PC-9 (cell line): ENCODE measurements at regions not wholly inside any gene's neighbourhood (a gene's known extent, or its start where the extent isn't known, plus 50 kb on each side); places are given as distances from the start of the nearest gene placed in this dataset.

ENCODE experiments used
- EZH2 ChIP-seq: fragments of 200-600 bp; sonication (generic); IDR thresholded peaks from 2 replicates; pipeline ENCODE4 v1.8.0; 2017; ENCODE audit warnings: antibody characterized with exemption, low read depth
- TF ChIP-seq, protein P1 (sequence below): fragments of 200-600 bp; sonication (generic); conservative IDR thresholded peaks from 2 replicates; pipeline ENCODE4 v1.6.1; 2017; ENCODE audit warnings: mixed run types, antibody characterized with exemption, mild to moderate bottlenecking, moderate library complexity

DNA sequence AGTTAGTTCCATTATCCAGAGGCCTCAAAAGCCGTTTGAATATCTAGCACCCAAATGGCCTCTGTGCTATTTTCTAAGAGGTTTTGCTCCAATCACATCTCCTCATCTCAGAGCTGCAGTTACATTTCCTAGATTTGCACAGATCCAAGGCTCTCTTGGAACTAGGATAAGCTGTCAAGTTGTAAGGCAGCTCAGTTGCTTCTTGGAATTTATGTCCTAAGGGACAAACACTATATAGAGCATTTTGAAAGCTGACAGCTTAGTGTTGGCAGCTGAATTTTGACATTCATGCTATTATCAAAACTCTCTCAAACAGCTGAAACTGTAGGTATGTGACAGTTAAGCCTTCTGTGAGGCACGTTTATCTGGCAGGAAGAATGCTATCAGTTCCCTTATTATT lies 97.0 kb downstream of the MACIR start:
- TF ChIP-seq, protein P1, sequence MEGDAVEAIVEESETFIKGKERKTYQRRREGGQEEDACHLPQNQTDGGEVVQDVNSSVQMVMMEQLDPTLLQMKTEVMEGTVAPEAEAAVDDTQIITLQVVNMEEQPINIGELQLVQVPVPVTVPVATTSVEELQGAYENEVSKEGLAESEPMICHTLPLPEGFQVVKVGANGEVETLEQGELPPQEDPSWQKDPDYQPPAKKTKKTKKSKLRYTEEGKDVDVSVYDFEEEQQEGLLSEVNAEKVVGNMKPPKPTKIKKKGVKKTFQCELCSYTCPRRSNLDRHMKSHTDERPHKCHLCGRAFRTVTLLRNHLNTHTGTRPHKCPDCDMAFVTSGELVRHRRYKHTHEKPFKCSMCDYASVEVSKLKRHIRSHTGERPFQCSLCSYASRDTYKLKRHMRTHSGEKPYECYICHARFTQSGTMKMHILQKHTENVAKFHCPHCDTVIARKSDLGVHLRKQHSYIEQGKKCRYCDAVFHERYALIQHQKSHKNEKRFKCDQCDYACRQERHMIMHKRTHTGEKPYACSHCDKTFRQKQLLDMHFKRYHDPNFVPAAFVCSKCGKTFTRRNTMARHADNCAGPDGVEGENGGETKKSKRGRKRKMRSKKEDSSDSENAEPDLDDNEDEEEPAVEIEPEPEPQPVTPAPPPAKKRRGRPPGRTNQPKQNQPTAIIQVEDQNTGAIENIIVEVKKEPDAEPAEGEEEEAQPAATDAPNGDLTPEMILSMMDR, result no peak
- TF ChIP-seq EZH2, result no peak
